ENCODE measurements at regions not wholly inside any gene's neighbourhood (a gene's known extent, or its start where the extent isn't known, plus 50 kb on each side); places are given as distances from the start of the nearest gene placed in this dataset.

DNA sequence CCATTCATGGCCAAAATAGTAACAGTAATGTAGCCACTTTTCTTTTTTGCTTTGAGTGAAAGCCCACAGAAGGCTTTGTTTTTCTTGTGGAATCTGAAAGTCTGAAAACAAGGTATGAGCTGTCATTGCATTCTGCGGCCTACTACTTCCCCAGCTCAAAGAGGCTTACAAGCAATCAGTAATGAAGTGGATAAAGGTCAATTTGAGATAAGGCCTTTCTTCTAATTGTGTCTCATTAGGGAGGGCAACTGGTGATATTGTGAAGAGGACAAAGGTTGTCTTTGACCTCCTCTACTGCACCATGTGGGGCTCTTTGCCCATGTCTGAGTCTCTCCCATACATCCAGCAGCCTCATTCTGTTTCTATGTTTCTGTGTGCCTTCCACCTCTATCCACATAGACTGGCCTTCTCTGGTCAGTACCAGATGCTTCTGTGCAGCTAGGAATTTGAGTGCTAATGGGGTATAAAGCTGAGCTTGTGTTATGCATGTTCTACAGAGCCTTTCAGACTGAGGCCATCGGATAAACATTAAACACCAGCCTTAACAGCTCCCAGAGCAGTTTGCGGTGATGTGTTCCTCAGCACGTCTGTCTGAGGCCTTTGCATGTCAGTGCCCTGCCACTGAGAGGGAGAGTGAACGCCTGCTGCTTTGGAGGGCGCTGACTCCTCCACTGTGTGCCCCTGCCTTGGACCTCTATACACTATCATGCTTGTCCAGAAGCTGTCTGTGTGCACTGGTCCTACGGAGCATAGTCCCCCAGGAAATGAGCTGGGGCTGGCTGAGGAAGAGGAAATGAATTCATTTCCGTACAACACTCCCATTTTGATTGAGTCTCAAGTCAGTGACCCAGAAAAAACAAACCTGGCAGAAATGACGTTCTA lies 80.2 kb downstream of the SH2D1A start:
- TF ChIP-seq POLR2AphosphoS5 (IDR thresholded peaks at IDR 0.05; ENCODE audit: insufficient read depth in 1 of 2, low read depth in 1 of 2): no peak
- TF ChIP-seq, protein P1, sequence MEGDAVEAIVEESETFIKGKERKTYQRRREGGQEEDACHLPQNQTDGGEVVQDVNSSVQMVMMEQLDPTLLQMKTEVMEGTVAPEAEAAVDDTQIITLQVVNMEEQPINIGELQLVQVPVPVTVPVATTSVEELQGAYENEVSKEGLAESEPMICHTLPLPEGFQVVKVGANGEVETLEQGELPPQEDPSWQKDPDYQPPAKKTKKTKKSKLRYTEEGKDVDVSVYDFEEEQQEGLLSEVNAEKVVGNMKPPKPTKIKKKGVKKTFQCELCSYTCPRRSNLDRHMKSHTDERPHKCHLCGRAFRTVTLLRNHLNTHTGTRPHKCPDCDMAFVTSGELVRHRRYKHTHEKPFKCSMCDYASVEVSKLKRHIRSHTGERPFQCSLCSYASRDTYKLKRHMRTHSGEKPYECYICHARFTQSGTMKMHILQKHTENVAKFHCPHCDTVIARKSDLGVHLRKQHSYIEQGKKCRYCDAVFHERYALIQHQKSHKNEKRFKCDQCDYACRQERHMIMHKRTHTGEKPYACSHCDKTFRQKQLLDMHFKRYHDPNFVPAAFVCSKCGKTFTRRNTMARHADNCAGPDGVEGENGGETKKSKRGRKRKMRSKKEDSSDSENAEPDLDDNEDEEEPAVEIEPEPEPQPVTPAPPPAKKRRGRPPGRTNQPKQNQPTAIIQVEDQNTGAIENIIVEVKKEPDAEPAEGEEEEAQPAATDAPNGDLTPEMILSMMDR (IDR thresholded peaks at IDR 0.05): no peak

All from vagina (tissue), 2 donors.